ENCODE measurements at regions not wholly inside any gene's neighbourhood (a gene's known extent, or its start where the extent isn't known, plus 50 kb on each side); places are given as distances from the start of the nearest gene placed in this dataset.
"Not testable (repeated sequence)": the region's sequence is repeated elsewhere in the genome, so short reads cannot be mapped to it uniquely, and the experiment has no call there.

DNA sequence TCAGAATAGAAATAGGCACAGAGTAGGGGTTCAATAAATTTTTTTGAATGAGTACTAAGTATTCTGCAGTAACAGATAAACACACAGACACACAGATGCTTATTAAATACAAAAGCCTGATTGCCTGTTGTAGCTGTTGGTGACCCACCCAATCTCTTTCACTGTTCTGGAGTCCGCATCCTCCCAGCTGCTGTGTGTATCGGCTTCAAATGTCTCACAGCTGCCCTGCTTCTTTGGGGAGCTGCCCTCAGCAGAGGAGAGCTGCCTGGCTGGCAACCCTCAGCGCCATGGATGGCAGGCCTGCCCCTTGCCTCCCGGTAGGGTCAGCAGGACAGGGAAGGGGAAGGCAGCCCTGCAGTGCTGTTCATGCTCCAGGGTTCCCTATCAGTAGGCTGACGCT lies 50.5 kb upstream of the PRNP start:
- Histone ChIP-seq H3K36me3 (ENCODE audit: insufficient read depth, low read length) (no peaks in the 10 kb centered on the region), H3K27me3 (ENCODE audit: insufficient read depth, low read length) (peaks cover 3% of the 10 kb centered on the region), H3K4me1 (ENCODE audit: insufficient read depth, low read length) (no peaks in the 10 kb centered on the region), H3K9me3 (ENCODE audit: low read length) (no peaks in the 10 kb centered on the region), H3K4me3 (ENCODE audit: low read length) (no peak overlapping the region), H2AFZ (ENCODE audit: low read depth, low read length) (no peak overlapping the region)

DNA sequence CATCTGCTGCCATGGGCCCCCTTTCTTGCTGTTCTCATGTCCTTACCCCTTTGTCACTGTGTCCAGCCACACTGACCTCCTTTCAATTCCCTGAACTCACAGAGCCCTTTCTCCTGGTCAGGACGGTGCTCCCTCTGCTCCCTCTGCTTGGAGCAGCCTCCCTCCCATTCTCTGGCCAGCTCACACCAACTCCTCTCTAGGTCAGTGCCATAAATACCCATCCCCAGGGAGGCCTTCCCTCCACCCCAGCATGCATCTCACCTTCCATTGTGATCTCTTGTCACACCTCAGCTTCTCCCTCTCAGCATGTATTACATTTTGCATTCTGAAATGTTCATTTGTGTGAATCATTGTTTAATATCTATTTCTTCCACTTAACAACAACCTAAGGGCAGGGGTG lies 50.9 kb upstream of the PRNP start:
- H3K9me3 ChIP-seq (ENCODE audit: low read length): no peaks in the 10 kb centered on the region
- no peak overlapping the region for H3K4me3 ChIP-seq (ENCODE audit: low read length)
- H2AFZ ChIP-seq (ENCODE audit: low read depth, low read length): no peak overlapping the region
- peaks cover 3% of the 10 kb centered on the region for H3K27me3 ChIP-seq (ENCODE audit: insufficient read depth, low read length)
- H3K36me3 ChIP-seq (ENCODE audit: insufficient read depth, low read length): no peaks in the 10 kb centered on the region
- no peaks in the 10 kb centered on the region for H3K4me1 ChIP-seq (ENCODE audit: insufficient read depth, low read length)

DNA sequence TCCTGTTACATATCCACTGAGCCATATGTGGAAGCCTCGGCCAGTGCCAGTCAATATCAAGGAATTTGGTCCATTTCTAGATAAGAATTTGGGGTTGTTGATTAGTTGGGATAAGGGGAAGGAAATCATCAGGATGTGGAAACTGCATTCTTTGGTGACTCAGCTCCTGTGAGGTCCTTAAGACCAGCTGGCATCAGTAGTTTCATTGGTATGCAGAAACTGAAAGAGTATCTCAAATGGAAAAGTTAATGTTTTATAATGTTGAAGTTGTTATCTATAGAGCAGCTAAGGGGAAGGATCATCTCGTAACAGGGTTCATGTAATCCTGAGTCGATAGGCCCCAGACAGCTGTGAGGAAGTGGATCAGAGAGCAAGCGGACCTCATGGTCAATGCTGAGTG lies 52.5 kb upstream of the PRNP start:
- Histone ChIP-seq H3K36me3 (ENCODE audit: insufficient read depth, low read length) (no peaks in the 10 kb centered on the region), H3K27me3 (ENCODE audit: insufficient read depth, low read length) (peaks cover 3% of the 10 kb centered on the region), H3K4me1 (ENCODE audit: insufficient read depth, low read length) (no peaks in the 10 kb centered on the region), H3K4me3 (ENCODE audit: low read length) (no peak overlapping the region), H3K9me3 (ENCODE audit: low read length) (no peaks in the 10 kb centered on the region), H2AFZ (ENCODE audit: low read depth, low read length) (no peak overlapping the region)

DNA sequence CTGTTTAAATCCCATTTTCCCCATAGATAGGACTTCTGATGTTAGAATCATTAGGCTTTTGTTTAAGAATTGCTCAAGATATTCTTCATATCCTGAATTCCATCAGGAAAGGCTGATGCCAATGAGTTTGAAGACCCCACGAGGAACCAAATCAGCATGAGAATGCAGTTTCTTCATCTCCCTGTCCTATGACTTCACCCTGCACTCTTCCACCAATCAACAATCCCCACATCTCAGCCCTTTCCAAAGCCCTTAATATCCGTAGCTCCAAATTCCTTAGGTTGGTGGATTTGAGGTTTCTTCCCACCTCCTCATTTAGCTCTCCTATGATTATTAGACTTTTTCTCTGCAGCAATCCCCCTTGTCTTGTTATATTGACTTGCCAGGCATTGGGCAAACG lies 52.9 kb upstream of the PRNP start:
- H3K27me3 ChIP-seq (ENCODE audit: insufficient read depth, low read length): peaks cover 3% of the 10 kb centered on the region
- no peak overlapping the region for H2AFZ ChIP-seq (ENCODE audit: low read depth, low read length)
- H3K4me1 ChIP-seq (ENCODE audit: insufficient read depth, low read length): no peaks in the 10 kb centered on the region
- no peaks in the 10 kb centered on the region for H3K9me3 ChIP-seq (ENCODE audit: low read length)
- H3K36me3 ChIP-seq (ENCODE audit: insufficient read depth, low read length): no peaks in the 10 kb centered on the region
- H3K4me3 ChIP-seq (ENCODE audit: low read length): no peak overlapping the region

DNA sequence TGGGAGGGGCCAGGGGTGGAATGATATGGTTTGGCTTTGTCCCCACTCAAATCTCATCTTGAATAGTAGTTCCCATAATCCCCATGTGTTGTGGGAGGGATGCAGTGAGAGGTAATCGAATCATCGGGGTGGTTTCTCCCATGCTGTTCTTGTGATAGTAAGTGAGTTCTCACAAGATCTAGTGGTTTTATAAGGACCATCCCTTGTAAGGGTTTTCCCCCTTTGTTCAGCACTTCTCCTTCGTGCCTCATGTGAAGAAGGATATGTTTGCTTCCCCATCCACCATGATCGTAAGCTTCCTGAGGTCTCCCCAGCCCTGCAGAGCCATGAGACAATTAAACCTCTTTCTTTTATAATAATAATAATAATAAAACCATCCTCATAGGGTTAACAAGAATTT lies 53.4 kb upstream of the PRNP start:
- H3K36me3 ChIP-seq (ENCODE audit: insufficient read depth, low read length): no peaks in the 10 kb centered on the region
- no peak overlapping the region for H3K4me3 ChIP-seq (ENCODE audit: low read length)
- H3K4me1 ChIP-seq (ENCODE audit: insufficient read depth, low read length): no peaks in the 10 kb centered on the region
- H3K9me3 ChIP-seq (ENCODE audit: low read length): no peaks in the 10 kb centered on the region
- H2AFZ ChIP-seq (ENCODE audit: low read depth, low read length): no peak overlapping the region
- peaks cover 3% of the 10 kb centered on the region for H3K27me3 ChIP-seq (ENCODE audit: insufficient read depth, low read length)

DNA sequence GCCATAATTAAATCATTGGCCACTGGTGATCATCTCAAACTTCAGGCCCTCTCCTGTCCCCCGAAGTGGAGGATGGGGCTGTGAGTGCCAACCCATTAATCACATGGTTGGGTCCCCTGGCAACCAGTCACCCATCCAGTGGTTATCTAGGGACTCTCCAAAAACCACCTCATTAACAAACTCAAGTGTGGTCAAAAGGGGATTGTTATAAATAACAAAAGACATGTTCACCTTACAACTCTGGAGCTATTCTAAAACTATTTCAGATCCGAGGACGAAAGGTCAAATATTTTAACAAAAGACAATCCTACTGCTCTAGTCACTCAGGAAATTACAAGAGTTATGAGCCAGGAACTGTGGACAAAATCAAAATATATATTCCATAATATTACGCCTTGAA lies 60.0 kb upstream of the PRNP start:
- H3K4me1 ChIP-seq (ENCODE audit: insufficient read depth, low read length): no peaks in the 10 kb centered on the region
- H3K9me3 ChIP-seq (ENCODE audit: low read length): peaks cover 3% of the 10 kb centered on the region
- H2AFZ ChIP-seq (ENCODE audit: low read depth, low read length): no peak overlapping the region
- no peaks in the 10 kb centered on the region for H3K36me3 ChIP-seq (ENCODE audit: insufficient read depth, low read length)
- no peak overlapping the region for H3K4me3 ChIP-seq (ENCODE audit: low read length)
- H3K27me3 ChIP-seq (ENCODE audit: insufficient read depth, low read length): no peaks in the 10 kb centered on the region

DNA sequence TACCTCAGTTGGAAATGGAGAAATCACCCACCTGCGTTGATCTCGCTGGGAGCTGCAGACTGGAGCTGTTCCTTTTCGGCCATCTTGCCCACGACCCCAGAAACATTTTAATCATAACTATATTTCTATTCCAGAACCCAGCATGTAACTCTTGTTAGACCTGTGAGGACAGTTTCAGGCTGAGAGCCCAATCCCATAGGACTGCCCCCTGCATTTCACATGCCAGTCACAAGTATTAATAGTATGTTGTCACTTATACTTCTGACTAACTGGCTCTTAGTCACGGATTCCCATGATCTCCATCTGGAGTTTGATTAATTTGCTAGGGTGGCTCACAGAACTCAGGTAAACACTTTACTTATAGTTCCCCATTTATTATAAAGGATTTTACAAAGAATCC lies 60.6 kb upstream of the PRNP start:
- peaks cover 3% of the 10 kb centered on the region for H3K9me3 ChIP-seq (ENCODE audit: low read length)
- H3K27me3 ChIP-seq (ENCODE audit: insufficient read depth, low read length): no peaks in the 10 kb centered on the region
- no peak overlapping the region for H3K4me3 ChIP-seq (ENCODE audit: low read length)

DNA sequence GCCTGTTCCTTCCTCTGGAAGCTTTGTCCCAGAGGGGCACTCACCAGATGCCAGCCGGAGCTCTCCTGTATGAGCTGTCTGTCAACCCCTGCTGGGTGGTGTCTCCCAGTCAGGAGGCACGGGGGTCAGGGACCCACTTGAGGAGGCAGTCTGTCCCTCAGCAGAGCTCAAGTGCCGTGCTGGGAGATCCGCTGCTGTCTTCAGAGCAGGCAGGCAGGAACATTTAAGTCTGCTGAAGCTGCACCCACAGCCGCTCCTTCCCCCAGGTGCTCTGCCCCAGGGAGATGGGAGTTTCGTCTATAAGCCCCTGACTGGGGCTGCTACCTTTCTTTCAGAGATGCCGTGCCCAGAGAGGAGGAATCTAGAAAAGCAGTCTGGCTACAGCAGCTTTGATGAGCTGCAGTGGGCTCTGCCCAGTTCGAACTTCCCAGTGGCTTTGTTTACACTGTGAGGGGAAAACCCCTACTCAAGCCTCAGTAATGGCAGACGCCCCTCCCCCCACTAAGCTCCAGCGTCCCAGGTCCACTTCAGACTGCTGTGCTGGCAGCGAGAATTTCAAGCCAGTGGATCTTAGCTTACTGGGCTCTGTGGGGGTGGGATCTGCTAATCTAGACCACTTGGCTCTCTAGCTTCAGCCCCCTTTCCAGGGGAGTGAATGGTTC lies 61.5 kb upstream of the PRNP start:
- H3K27me3 ChIP-seq (ENCODE audit: insufficient read depth, low read length); H3K9me3 ChIP-seq (ENCODE audit: low read length); H2AFZ ChIP-seq (ENCODE audit: low read depth, low read length); H3K4me3 ChIP-seq (ENCODE audit: low read length); H3K36me3 ChIP-seq (ENCODE audit: insufficient read depth, low read length); H3K4me1 ChIP-seq (ENCODE audit: insufficient read depth, low read length): not testable (repeated sequence)

More for the DNA sequence above, 60.6 kb upstream of the PRNP start:
- H2AFZ ChIP-seq (ENCODE audit: low read depth, low read length): no peak overlapping the region
- H3K36me3 ChIP-seq (ENCODE audit: insufficient read depth, low read length): no peaks in the 10 kb centered on the region
- H3K4me1 ChIP-seq (ENCODE audit: insufficient read depth, low read length): no peaks in the 10 kb centered on the region

DNA sequence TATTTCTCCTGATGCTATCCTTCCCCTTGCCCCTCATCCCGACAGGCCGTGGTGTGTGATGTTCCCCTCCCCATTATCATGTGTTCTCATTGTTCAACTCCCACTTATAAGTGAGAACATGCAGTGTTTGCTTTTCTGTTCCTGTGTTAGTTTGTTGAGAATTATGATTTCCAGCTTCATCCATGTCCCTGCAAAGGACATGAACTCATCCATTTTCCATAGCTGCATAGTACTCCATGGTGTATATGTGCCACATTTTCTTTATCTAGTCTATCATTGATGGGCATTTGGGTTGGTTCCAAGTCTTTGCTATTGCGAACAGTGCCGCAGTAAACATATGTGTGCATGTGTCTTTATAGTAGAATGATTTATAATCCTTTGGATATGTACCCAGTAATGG lies 67.1 kb upstream of the PRNP start:
- H3K4me3 ChIP-seq (ENCODE audit: low read length); H2AFZ ChIP-seq (ENCODE audit: low read depth, low read length); H3K27me3 ChIP-seq (ENCODE audit: insufficient read depth, low read length); H3K36me3 ChIP-seq (ENCODE audit: insufficient read depth, low read length); H3K9me3 ChIP-seq (ENCODE audit: low read length); H3K4me1 ChIP-seq (ENCODE audit: insufficient read depth, low read length): not testable (repeated sequence)

DNA sequence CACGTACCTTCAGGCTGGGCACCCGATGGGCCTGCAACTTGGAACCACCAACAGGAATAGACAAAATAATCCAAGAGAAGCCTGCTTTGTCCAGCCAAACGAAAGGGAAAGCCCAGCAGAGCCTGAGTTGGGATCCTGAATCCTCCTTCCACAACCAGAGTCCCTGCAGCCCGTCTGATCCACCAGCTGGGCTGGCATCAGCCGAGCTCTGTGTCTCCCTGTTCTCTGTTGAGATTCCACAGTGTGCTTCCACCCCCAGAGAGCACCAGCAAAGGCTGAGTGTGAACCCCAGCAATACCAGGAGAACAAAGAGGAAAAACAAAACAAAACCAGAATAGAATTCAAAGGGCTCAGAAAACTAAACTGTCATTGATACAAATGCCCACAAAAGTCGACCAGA lies 68.8 kb upstream of the PRNP start:
- no peaks in the 10 kb centered on the region for H3K27me3 ChIP-seq (ENCODE audit: insufficient read depth, low read length)
- H2AFZ ChIP-seq (ENCODE audit: low read depth, low read length): no peak overlapping the region
- H3K4me1 ChIP-seq (ENCODE audit: insufficient read depth, low read length): peaks cover 5% of the 10 kb centered on the region
- H3K9me3 ChIP-seq (ENCODE audit: low read length): no peaks in the 10 kb centered on the region
- no peak overlapping the region for H3K4me3 ChIP-seq (ENCODE audit: low read length)
- no peaks in the 10 kb centered on the region for H3K36me3 ChIP-seq (ENCODE audit: insufficient read depth, low read length)

DNA sequence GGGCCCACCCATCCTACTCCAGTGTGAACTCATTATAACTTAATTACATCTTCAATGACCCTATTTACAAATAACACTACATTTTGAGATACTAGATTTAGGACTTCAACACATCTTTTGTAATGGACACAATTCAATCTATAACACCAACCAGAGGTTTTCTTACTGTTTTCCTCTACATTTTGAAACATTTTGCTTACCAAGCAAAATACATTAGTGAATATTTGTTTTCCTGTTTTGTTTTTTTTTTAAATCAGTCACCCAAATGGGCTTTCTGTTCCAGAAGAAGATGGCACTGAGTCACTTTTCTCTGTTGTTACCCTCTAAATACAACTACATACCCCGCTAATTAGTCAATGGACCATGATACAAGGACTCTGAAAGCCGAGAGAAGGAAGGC lies 69.2 kb upstream of the PRNP start:
- H3K9me3 ChIP-seq (ENCODE audit: low read length): no peaks in the 10 kb centered on the region
- H3K4me1 ChIP-seq (ENCODE audit: insufficient read depth, low read length): peaks cover 5% of the 10 kb centered on the region
- no peak overlapping the region for H2AFZ ChIP-seq (ENCODE audit: low read depth, low read length)
- no peaks in the 10 kb centered on the region for H3K36me3 ChIP-seq (ENCODE audit: insufficient read depth, low read length)
- H3K4me3 ChIP-seq (ENCODE audit: low read length): no peak overlapping the region
- H3K27me3 ChIP-seq (ENCODE audit: insufficient read depth, low read length): no peaks in the 10 kb centered on the region

DNA sequence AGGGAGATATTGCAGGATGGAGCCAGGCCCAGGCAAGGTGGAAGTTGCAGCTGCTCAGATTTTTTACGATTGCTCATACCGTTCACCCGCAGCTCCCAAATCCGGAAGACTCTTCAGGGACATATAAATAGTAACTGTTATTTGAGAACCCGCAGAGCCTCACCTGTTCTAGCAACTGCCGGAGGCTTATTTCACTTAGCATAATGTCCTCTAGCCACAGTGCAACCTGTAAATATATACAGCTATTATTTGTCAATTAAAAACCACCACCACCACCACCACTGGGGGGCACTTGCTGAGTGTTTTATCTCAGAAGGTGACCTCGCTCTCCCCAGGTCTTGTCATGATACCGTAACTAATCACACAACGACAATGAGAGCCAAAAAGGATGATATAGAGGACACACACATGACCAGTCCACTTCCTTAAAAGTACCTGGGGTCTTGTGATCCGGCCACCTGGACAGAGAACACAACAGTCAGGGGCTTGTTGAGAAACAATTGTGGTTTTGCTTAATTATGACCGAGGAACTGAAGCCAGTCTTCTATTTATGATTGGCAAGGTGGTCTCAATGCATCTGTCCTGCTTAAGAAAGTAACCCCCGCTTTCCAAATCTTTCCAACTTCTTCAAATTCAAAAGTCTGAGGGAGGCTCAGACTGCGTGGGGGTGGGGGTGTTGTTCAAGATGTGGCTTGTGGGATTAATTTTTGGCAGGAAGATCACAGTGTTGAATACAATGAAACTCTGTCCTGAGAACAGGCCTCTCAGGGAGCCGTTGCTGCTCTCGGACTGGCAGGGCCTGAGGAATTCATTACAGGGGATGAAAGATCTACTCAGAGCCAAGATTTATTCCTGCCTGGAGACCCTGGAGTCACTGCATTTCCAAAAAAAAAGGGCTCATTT lies 72.3 kb upstream of the PRNP start:
- H3K36me3 ChIP-seq (ENCODE audit: insufficient read depth, low read length): no peaks in the 10 kb centered on the region

DNA sequence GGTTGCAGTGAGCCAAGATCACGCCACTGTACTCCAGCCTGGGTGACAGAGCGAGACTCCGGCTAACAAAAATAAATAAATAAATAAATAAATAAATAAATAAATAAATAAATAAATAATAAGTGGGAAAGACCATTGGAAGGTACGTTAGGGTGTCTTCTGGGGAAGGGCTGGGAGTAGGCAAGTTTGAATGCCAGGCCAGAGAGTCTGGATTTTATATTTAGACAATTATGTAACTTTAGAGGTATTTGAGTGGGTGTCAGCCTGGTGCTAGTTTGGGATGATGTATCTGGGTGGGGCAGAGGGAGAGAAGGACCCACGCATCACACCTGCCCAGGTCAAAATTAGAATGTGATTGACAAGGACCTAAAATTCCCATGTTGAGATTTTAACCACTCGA lies 73.1 kb upstream of the PRNP start:
- Histone ChIP-seq H3K4me1 (ENCODE audit: insufficient read depth, low read length) (peaks cover 5% of the 10 kb centered on the region), H3K9me3 (ENCODE audit: low read length) (no peaks in the 10 kb centered on the region), H3K4me3 (ENCODE audit: low read length) (no peak overlapping the region), H3K27me3 (ENCODE audit: insufficient read depth, low read length) (no peaks in the 10 kb centered on the region), H2AFZ (ENCODE audit: low read depth, low read length) (no peak overlapping the region), H3K36me3 (ENCODE audit: insufficient read depth, low read length) (no peaks in the 10 kb centered on the region)

More for the DNA sequence above, 72.3 kb upstream of the PRNP start:
- H3K27me3 ChIP-seq (ENCODE audit: insufficient read depth, low read length): no peaks in the 10 kb centered on the region
- H3K9me3 ChIP-seq (ENCODE audit: low read length): no peaks in the 10 kb centered on the region
- no peak overlapping the region for H3K4me3 ChIP-seq (ENCODE audit: low read length)
- peaks cover 5% of the 10 kb centered on the region for H3K4me1 ChIP-seq (ENCODE audit: insufficient read depth, low read length)
- peak overlapping the region; percentile 34 for H2AFZ ChIP-seq (ENCODE audit: low read depth, low read length)

Data from neuron (in vitro differentiated cells).